ENCODE measurements at regions not wholly inside any gene's neighbourhood (a gene's known extent, or its start where the extent isn't known, plus 50 kb on each side); places are given as distances from the start of the nearest gene placed in this dataset.

- Histone ChIP-seq H3K4me1 (no peaks in the 10 kb centered on the region), H3K9me3 (no peaks in the 10 kb centered on the region), H3K27me3 (no peaks in the 10 kb centered on the region), H3K4me3 (no peak overlapping the region), H3K27ac (no peak overlapping the region), H3K36me3 (no peaks in the 10 kb centered on the region)
- DNase-seq (ENCODE audit: low spot score) = no peak
- TF ChIP-seq, protein P1, sequence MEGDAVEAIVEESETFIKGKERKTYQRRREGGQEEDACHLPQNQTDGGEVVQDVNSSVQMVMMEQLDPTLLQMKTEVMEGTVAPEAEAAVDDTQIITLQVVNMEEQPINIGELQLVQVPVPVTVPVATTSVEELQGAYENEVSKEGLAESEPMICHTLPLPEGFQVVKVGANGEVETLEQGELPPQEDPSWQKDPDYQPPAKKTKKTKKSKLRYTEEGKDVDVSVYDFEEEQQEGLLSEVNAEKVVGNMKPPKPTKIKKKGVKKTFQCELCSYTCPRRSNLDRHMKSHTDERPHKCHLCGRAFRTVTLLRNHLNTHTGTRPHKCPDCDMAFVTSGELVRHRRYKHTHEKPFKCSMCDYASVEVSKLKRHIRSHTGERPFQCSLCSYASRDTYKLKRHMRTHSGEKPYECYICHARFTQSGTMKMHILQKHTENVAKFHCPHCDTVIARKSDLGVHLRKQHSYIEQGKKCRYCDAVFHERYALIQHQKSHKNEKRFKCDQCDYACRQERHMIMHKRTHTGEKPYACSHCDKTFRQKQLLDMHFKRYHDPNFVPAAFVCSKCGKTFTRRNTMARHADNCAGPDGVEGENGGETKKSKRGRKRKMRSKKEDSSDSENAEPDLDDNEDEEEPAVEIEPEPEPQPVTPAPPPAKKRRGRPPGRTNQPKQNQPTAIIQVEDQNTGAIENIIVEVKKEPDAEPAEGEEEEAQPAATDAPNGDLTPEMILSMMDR (IDR thresholded peaks at IDR 0.05) = no peak
Observed at GRCh38 chr7:41421056-41421455, 281.8 kb downstream of the INHBA start.

GRCh38 chr7:41420421-41420820, 282.5 kb downstream of the INHBA start:
- Histone ChIP-seq H3K4me3 (no peak overlapping the region), H3K36me3 (no peaks in the 10 kb centered on the region), H3K27ac (no peak overlapping the region), H3K9me3 (no peaks in the 10 kb centered on the region), H3K4me1 (no peaks in the 10 kb centered on the region), H3K27me3 (no peaks in the 10 kb centered on the region)
- no peak for DNase-seq (ENCODE audit: low spot score)
- TF ChIP-seq, protein P1 (IDR thresholded peaks at IDR 0.05) = no peak

GRCh38 chr7:41418337-41418736, 284.6 kb downstream of the INHBA start:
- H3K4me3 ChIP-seq = no peak overlapping the region
- H3K4me1 ChIP-seq = no peaks in the 10 kb centered on the region
- TF ChIP-seq, protein P1 (IDR thresholded peaks at IDR 0.05) = no peak
- DNase-seq (ENCODE audit: low spot score) = no peak
- peaks cover 0 to 7% of the 10 kb centered on the region in 2 donors for H3K9me3 ChIP-seq
- H3K27ac ChIP-seq = no peak overlapping the region
- H3K27me3 ChIP-seq = no peaks in the 10 kb centered on the region
- H3K36me3 ChIP-seq = no peaks in the 10 kb centered on the region

DNA sequence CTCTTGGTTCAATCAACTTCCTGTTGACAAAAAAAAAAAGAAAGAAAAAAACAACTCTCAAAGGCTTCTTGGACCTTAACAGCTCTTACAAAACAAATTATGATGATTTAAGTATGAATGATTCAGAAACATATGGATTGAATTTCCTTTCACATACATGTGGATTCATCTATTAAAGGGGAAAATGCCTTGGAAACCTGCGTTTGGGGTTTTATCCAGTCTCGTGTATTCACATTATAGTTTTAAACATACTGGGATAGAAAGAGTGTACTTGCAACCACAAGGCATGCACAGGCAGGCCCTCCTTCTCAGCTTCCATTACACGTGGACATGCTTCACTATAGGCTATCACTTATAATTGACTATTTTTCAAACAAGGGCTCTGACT, 286.7 kb downstream of the INHBA start:
- Histone ChIP-seq H3K36me3 (no peaks in the 10 kb centered on the region), H3K27ac (no peak overlapping the region), H3K9me3 (peaks cover 0 to 10% of the 10 kb centered on the region in 2 donors), H3K27me3 (no peaks in the 10 kb centered on the region), H3K4me1 (no peaks in the 10 kb centered on the region), H3K4me3 (no peak overlapping the region)
- no peak for DNase-seq (ENCODE audit: low spot score)
- TF ChIP-seq, protein P1 (IDR thresholded peaks at IDR 0.05) = no peak

- TF ChIP-seq, protein P1 (IDR thresholded peaks at IDR 0.05) = no peak
- no peaks in the 10 kb centered on the region for H3K36me3 ChIP-seq
Observed at GRCh38 chr7:41415471-41416207, 287.3 kb downstream of the INHBA start.

DNA sequence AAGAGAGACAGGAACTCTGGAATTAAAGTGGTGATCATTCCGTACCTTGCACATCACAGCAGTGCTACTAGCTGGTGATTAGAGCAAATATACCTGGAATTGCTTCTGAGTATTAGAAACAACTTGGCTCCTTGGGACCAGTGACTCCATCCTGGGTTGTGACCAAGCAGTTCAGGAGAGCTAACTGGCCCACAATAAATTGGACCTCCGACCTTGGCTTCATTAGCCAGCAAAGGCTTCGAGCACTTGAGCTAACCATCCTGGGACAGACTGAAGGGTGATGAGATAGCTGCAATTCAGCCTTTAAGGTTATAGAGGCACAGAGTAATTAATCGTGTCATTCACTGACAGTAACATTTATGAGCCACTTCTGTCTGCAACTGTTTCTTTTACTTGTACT, 287.8 kb downstream of the INHBA start:
- DNase-seq (ENCODE audit: low spot score) = no peak

More at GRCh38 chr7:41415471-41416207, 287.3 kb downstream of the INHBA start:
- H3K9me3 ChIP-seq = peaks cover 0 to 10% of the 10 kb centered on the region in 2 donors
- H3K27ac ChIP-seq = no peak overlapping the region
- no peaks in the 10 kb centered on the region for H3K27me3 ChIP-seq
- no peak overlapping the region for H3K4me3 ChIP-seq
- no peaks in the 10 kb centered on the region for H3K4me1 ChIP-seq
- no peak for DNase-seq (ENCODE audit: low spot score)

More for the DNA sequence above, 287.8 kb downstream of the INHBA start:
- Histone ChIP-seq H3K4me3 (no peak overlapping the region), H3K27me3 (no peaks in the 10 kb centered on the region), H3K4me1 (no peaks in the 10 kb centered on the region), H3K36me3 (no peaks in the 10 kb centered on the region), H3K9me3 (peaks cover 0 to 10% of the 10 kb centered on the region in 2 donors), H3K27ac (no peak overlapping the region)
- TF ChIP-seq, protein P1 (IDR thresholded peaks at IDR 0.05) = no peak
